ENCODE measurements at regions not wholly inside any gene's neighbourhood (a gene's known extent, or its start where the extent isn't known, plus 50 kb on each side); places are given as distances from the start of the nearest gene placed in this dataset.

- Histone ChIP-seq H3K4me3 (no peak overlapping the region), H3K4me1 (replicated peaks in 1 of 2) (peaks cover 10 to 14% of the 10 kb centered on the region in 2 donors), H3K27ac (no peak overlapping the region)
- in situ Hi-C loops (cut with MboI; ENCODE audit: low pct_unique_long_range_greater_than_20kb in 2 of 9, low sequenced_read_pairs in 9 of 9, unreplicated experiment in 9 of 9): no loop called here
- WGBS, 10 experiments: 14 to 100% (median 67%) methylated on average over 1 to 2 of the region's 2 CpGs; no CpG with 5 or more reads in 1 of the 10 experiments
- ATAC-seq (replicated peaks in 6 of 8): no peak
Observed at GRCh38 chr14:87141801-87142200, 851.2 kb downstream of the GALC start.

GRCh38 chr14:87139299-87139698 lies 853.7 kb downstream of the GALC start:
- no peak overlapping the region for H3K27ac ChIP-seq
- in situ Hi-C loops (cut with MboI; ENCODE audit: low pct_unique_long_range_greater_than_20kb in 2 of 9, low sequenced_read_pairs in 9 of 9, unreplicated experiment in 9 of 9): no loop called here
- peaks cover 10 to 14% of the 10 kb centered on the region in 2 donors for H3K4me1 ChIP-seq (replicated peaks in 1 of 2)
- ATAC-seq (replicated peaks in 6 of 8): no peak
- no peak overlapping the region for H3K4me3 ChIP-seq
- WGBS, 10 experiments: 40 to 100% (median 80%) methylated on average over 1 to 2 of the region's 2 CpGs; no CpG with 5 or more reads in 3 of the 10 experiments

- no peak overlapping the region for H3K4me3 ChIP-seq
- peaks cover 0 to 3% of the 10 kb centered on the region in 2 donors for H3K4me1 ChIP-seq (replicated peaks in 1 of 2)
- WGBS, 10 experiments: 0 to 100% (median 83%) methylated on average over 1 to 3 of the region's 4 CpGs; no CpG with 5 or more reads in 4 of the 10 experiments
- H3K27ac ChIP-seq: no peak overlapping the region
- ATAC-seq (replicated peaks in 6 of 8): peak in 7 of 8 experiments; percentile 62 to 92 (median 86)
- in situ Hi-C loops (cut with MboI; ENCODE audit: low pct_unique_long_range_greater_than_20kb in 2 of 9, low sequenced_read_pairs in 9 of 9, unreplicated experiment in 9 of 9): no loop called here
Observed at GRCh38 chr14:87133073-87133801, 859.7 kb downstream of the GALC start.

- WGBS, 10 experiments: 10 to 55% (median 43%) methylated on average over 1 to 5 of the region's 5 CpGs; no CpG with 5 or more reads in 2 of the 10 experiments
- Histone ChIP-seq H3K27ac (no peak overlapping the region), H3K4me1 (replicated peaks in 1 of 2) (peaks cover 0 to 3% of the 10 kb centered on the region in 2 donors), H3K4me3 (no peak overlapping the region)
- in situ Hi-C loops (cut with MboI; ENCODE audit: low pct_unique_long_range_greater_than_20kb in 2 of 9, low sequenced_read_pairs in 9 of 9, unreplicated experiment in 9 of 9): no loop called here
- ATAC-seq (replicated peaks in 6 of 8): peak in 7 of 8 experiments; percentile 46 to 92 (median 89)
Observed at GRCh38 chr14:87131879-87132278, 861.1 kb downstream of the GALC start.

GRCh38 chr14:87122166-87122565 lies 870.8 kb downstream of the GALC start:
- Histone ChIP-seq H3K4me1 (replicated peaks in 1 of 2) (no peaks in the 10 kb centered on the region), H3K27ac (no peak overlapping the region), H3K4me3 (no peak overlapping the region)
- ATAC-seq (replicated peaks in 6 of 8): no peak
- in situ Hi-C loops (cut with MboI; ENCODE audit: low pct_unique_long_range_greater_than_20kb in 2 of 9, low sequenced_read_pairs in 9 of 9, unreplicated experiment in 9 of 9): no loop called here

- Histone ChIP-seq H3K4me3 (no peak overlapping the region), H3K27ac (no peak overlapping the region), H3K4me1 (replicated peaks in 1 of 2) (no peaks in the 10 kb centered on the region)
- in situ Hi-C loops (cut with MboI; ENCODE audit: low pct_unique_long_range_greater_than_20kb in 2 of 9, low sequenced_read_pairs in 9 of 9, unreplicated experiment in 9 of 9): no loop called here
- no peak for ATAC-seq (replicated peaks in 6 of 8)
- 10 to 100% (median 83%) methylated on average over 1 to 2 of the region's 2 CpGs; no CpG with 5 or more reads in 2 of the 10 experiments for WGBS, 10 experiments
Observed at GRCh38 chr14:87121716-87122115, 871.3 kb downstream of the GALC start.

GRCh38 chr14:87115234-87115633 lies 877.7 kb downstream of the GALC start:
- ATAC-seq (replicated peaks in 6 of 8): no peak
- 0 to 83% (median 56%) methylated on average over 1 of the region's 1 CpG; no CpG with 5 or more reads in 4 of the 10 experiments for WGBS, 10 experiments
- in situ Hi-C loops (cut with MboI; ENCODE audit: low pct_unique_long_range_greater_than_20kb in 2 of 9, low sequenced_read_pairs in 9 of 9, unreplicated experiment in 9 of 9): no loop called here

GRCh38 chr14:87113286-87113685 lies 879.7 kb downstream of the GALC start:
- Histone ChIP-seq H3K27ac (no peak overlapping the region), H3K4me3 (no peak overlapping the region), H3K4me1 (replicated peaks in 1 of 2) (no peaks in the 10 kb centered on the region)
- WGBS, 10 experiments: 0 to 100% (median 82%) methylated on average over 1 to 5 of the region's 5 CpGs; no CpG with 5 or more reads in 3 of the 10 experiments
- ATAC-seq (replicated peaks in 6 of 8): no peak
- in situ Hi-C loops (cut with MboI; ENCODE audit: low pct_unique_long_range_greater_than_20kb in 2 of 9, low sequenced_read_pairs in 9 of 9, unreplicated experiment in 9 of 9): no loop called here

More at GRCh38 chr14:87115234-87115633, 877.7 kb downstream of the GALC start:
- Histone ChIP-seq H3K4me3 (no peak overlapping the region), H3K4me1 (replicated peaks in 1 of 2) (no peaks in the 10 kb centered on the region), H3K27ac (no peak overlapping the region)

GRCh38 chr14:87111741-87112140 lies 881.2 kb downstream of the GALC start:
- Histone ChIP-seq H3K4me3 (no peak overlapping the region), H3K4me1 (replicated peaks in 1 of 2) (no peaks in the 10 kb centered on the region), H3K27ac (no peak overlapping the region)
- in situ Hi-C loops (cut with MboI; ENCODE audit: low pct_unique_long_range_greater_than_20kb in 2 of 9, low sequenced_read_pairs in 9 of 9, unreplicated experiment in 9 of 9): no loop called here
- no peak for ATAC-seq (replicated peaks in 6 of 8)
- 11 to 100% (median 72%) methylated on average over 1 to 3 of the region's 3 CpGs for WGBS, 10 experiments

- Histone ChIP-seq H3K4me1 (replicated peaks in 1 of 2) (no peaks in the 10 kb centered on the region), H3K27ac (no peak overlapping the region), H3K4me3 (no peak overlapping the region)
- in situ Hi-C loops (cut with MboI; ENCODE audit: low pct_unique_long_range_greater_than_20kb in 2 of 9, low sequenced_read_pairs in 9 of 9, unreplicated experiment in 9 of 9): no loop called here
- no peak for ATAC-seq (replicated peaks in 6 of 8)
- WGBS, 10 experiments: 0 to 89% (median 42%) methylated on average over 1 of the region's 1 CpG; no CpG with 5 or more reads in 2 of the 10 experiments
Observed at GRCh38 chr14:87111126-87111525, 881.9 kb downstream of the GALC start.

- Histone ChIP-seq H3K4me1 (replicated peaks in 1 of 2) (no peaks in the 10 kb centered on the region), H3K4me3 (no peak overlapping the region), H3K27ac (no peak overlapping the region)
- in situ Hi-C loops (cut with MboI; ENCODE audit: low pct_unique_long_range_greater_than_20kb in 2 of 9, low sequenced_read_pairs in 9 of 9, unreplicated experiment in 9 of 9): no loop called here
- 64 to 100% (median 98%) methylated on average over 2 to 3 of the region's 3 CpGs; no CpG with 5 or more reads in 2 of the 10 experiments for WGBS, 10 experiments
- ATAC-seq (replicated peaks in 6 of 8): no peak
Observed at GRCh38 chr14:87109271-87109670, 883.7 kb downstream of the GALC start.

GRCh38 chr14:87108726-87109125 lies 884.3 kb downstream of the GALC start:
- H3K27ac ChIP-seq: no peak overlapping the region
- H3K4me1 ChIP-seq (replicated peaks in 1 of 2): no peaks in the 10 kb centered on the region
- in situ Hi-C loops (cut with MboI; ENCODE audit: low pct_unique_long_range_greater_than_20kb in 2 of 9, low sequenced_read_pairs in 9 of 9, unreplicated experiment in 9 of 9): no loop called here
- 34 to 100% (median 78%) methylated on average over 1 to 3 of the region's 3 CpGs for WGBS, 10 experiments
- no peak overlapping the region for H3K4me3 ChIP-seq
- ATAC-seq (replicated peaks in 6 of 8): peak in 1 of 8 experiments; percentile 26

GRCh38 chr14:87102811-87103378 lies 890.1 kb downstream of the GALC start:
- ATAC-seq (replicated peaks in 6 of 8): no peak
- Histone ChIP-seq H3K27ac (no peak overlapping the region), H3K4me1 (replicated peaks in 1 of 2) (no peaks in the 10 kb centered on the region), H3K4me3 (no peak overlapping the region)
- in situ Hi-C loops (cut with MboI; ENCODE audit: low pct_unique_long_range_greater_than_20kb in 2 of 9, low sequenced_read_pairs in 9 of 9, unreplicated experiment in 9 of 9): no loop called here
- 44 to 100% (median 81%) methylated on average over 1 to 3 of the region's 3 CpGs; no CpG with 5 or more reads in 1 of the 10 experiments for WGBS, 10 experiments
